ENCODE measurements at regions not wholly inside any gene's neighbourhood (a gene's known extent, or its start where the extent isn't known, plus 50 kb on each side); places are given as distances from the start of the nearest gene placed in this dataset.

DNA sequence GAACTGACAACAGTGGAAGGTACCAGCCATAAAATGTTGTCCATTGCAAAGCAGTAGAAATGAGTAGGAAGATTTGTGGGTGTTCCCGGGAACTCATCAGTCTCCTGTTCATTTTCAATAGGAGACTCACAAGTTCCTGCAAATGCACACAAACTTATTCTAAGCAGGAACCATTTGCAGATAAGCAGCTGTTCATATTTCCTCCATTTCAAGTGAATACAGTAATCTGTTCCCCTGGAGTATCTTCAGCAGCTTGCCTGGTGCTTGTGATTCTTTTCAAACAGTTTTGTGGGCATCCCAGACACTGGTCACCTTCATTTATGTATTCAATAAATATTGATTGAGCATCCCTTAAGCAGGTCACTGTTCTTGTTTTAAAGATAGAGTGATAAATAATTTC, 1315.5 kb upstream of the C9orf72 start:
- TF ChIP-seq FUS (optimal IDR thresholded peaks at IDR 0.05; ENCODE audit: low read depth, low read length) (no peak), DIDO1 (tag; IDR thresholded peaks at IDR 0.05; ENCODE audit: low read depth) (no peak), MTA2 (IDR thresholded peaks at IDR 0.05; ENCODE audit: low read depth) (no peak), LARP7 (IDR thresholded peaks at IDR 0.05) (no peak), GTF2F1 (IDR thresholded peaks at IDR 0.05; ENCODE audit: low read depth, low read length) (no peak), NR2C1 (IDR thresholded peaks at IDR 0.05) (no peak), NR2C1 (tag; IDR thresholded peaks at IDR 0.05) (no peak), KDM4B (IDR thresholded peaks at IDR 0.05; ENCODE audit: borderline replicate concordance in 2 of 2, low read depth in 1 of 2) (no peak), SMARCC2 (IDR thresholded peaks at IDR 0.05; ENCODE audit: low read depth) (no peak), FOXP1 (CRISPR knock-in tag; IDR thresholded peaks at IDR 0.05) (no peak)
- TF ChIP-seq, protein P1, sequence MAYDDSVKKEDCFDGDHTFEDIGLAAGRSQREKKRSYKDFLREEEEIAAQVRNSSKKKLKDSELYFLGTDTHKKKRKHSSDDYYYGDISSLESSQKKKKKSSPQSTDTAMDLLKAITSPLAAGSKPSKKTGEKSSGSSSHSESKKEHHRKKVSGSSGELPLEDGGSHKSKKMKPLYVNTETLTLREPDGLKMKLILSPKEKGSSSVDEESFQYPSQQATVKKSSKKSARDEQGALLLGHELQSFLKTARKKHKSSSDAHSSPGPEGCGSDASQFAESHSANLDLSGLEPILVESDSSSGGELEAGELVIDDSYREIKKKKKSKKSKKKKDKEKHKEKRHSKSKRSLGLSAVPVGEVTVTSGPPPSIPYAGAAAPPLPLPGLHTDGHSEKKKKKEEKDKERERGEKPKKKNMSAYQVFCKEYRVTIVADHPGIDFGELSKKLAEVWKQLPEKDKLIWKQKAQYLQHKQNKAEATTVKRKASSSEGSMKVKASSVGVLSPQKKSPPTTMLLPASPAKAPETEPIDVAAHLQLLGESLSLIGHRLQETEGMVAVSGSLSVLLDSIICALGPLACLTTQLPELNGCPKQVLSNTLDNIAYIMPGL (CRISPR knock-in tag; IDR thresholded peaks at IDR 0.05), result no peak
- Histone ChIP-seq H3K79me2 (ENCODE audit: control insufficient read depth, insufficient read depth, low read length) (no peaks in the 10 kb centered on the region), H3K4me3 (no peak overlapping the region), H3K4me1 (replicated peaks in 1 of 2; ENCODE audit: control insufficient read depth in 2 of 2, insufficient read depth in 2 of 2, low read length in 2 of 2) (no peaks in the 10 kb centered on the region), H2AFZ (ENCODE audit: low read depth, low read length) (no peak overlapping the region), H4K20me1 (replicated peaks; ENCODE audit: control insufficient read depth, insufficient read depth, low read length) (no peaks in the 10 kb centered on the region), H3K36me3 (ENCODE audit: control insufficient read depth, insufficient read depth, low read length) (no peaks in the 10 kb centered on the region), H3K27me3 (ENCODE audit: control insufficient read depth in 2 of 2, insufficient read depth in 2 of 2, low read length in 2 of 2) (no peaks in the 10 kb centered on the region), H3K9ac (ENCODE audit: insufficient read depth in 1 of 2, low read depth in 2 of 2, low read length in 2 of 2) (no peak overlapping the region), H3K9me1 (ENCODE audit: control insufficient read depth, insufficient read depth, low read length) (no peaks in the 10 kb centered on the region), H3K27ac (ENCODE audit: extremely low read depth, low read depth, low read length) (no peak overlapping the region), H3K4me2 (ENCODE audit: insufficient read depth, low read length) (no peak overlapping the region), H3K9me3 (replicated peaks; ENCODE audit: control insufficient read depth, insufficient read depth, low read depth, low read length) (no peaks in the 10 kb centered on the region)
- ATAC-seq, result no peak
- no TSS peak for BruUV-seq (replicated peaks)
- CTCF ChIA-PET (ENCODE audit: low intra/inter-chr PET ratio), result no interaction called here
- WGBS (ENCODE audit: insufficient coverage, low coverage, missing lambda C conversion rate), result no CpG with 5 or more reads among the region's 1 CpG
- no peak for FAIRE-seq
- in situ Hi-C loops (cut with MboI), result no loop called here
- POLR2A ChIA-PET, result no interaction called here
- intact Hi-C loops (cut with micrococcal nuclease), result no loop called here
- DNase-seq (ENCODE audit: extremely low read depth in 1 of 4, low spot score in 3 of 4), result no peak

All from K562 (cell line).